Fibroblast of skin of right quadriceps (primary cell): ENCODE measurements at regions not wholly inside any gene's neighbourhood (a gene's known extent, or its start where the extent isn't known, plus 50 kb on each side); places are given as distances from the start of the nearest gene placed in this dataset.

Experiments
- DNase-seq: peaks from one replicate; pipeline ENCODE4 v3.0.0-alpha.2; 2013

DNA sequence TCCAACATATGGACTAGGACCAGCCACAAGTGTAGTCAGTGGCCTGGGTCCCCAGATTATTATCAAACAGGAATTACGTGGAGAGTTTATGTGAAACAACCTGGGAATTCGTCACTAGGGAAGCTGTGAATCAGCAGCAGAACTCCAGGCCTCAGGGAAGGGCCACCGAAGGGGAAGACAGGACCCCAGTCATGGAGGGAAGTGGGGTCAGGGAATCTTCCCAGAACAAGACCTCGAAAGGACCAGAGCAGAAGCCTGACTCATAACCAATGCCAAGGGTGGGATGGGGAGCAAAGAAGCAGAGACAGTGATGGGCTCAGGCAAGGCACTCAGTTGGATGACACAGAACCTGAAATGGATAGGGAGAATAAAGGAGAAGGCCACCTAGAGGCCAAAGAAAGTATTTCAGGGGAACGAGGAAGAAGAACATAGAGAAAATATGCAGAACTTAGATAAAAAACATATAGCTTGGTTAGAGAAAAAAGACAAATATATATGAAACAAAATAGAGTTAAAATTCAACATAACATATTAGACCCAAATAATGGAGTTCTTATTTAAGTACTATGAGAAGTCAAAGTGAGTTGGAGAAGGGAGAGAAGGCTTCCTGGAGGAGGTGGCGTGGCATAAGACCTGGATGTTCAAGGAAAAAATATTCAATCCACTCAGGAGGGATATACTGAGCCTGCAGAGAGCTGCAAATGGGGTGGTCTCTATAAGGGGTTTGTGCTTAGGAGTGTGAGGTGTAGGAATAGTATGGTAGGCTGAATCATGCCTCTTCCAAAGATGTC is 66.7 kb upstream of the CAST start:
- no peak for DNase-seq

DNA sequence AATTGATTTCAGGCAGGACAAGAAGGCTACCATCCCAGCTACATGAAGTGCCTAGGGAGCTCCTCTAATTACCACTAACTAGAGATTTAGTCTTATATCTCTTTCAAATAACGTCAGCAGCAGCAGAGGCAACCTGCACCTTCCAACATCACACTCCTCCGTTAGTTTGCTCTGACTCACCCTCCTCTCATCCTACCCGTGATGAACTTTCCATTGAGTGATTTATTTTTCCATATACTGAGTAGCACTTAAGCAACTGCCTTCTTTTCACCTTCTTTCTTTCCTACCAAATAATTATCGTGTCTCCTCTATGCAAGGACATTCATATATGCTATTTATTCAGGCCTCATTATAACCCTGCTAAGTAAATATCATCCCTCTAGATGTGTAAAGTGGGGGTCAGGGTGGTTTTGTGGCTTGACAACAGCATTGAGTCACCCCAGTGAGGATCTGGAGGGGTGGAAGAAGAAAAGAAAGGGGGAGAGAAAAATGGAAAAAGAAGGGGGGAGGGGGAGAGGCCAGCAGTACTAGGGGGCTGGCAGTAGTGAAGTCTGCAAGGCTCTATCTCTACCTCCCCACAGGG is 64.6 kb upstream of the CAST start:
- DNase-seq = peak; percentile 63

DNA sequence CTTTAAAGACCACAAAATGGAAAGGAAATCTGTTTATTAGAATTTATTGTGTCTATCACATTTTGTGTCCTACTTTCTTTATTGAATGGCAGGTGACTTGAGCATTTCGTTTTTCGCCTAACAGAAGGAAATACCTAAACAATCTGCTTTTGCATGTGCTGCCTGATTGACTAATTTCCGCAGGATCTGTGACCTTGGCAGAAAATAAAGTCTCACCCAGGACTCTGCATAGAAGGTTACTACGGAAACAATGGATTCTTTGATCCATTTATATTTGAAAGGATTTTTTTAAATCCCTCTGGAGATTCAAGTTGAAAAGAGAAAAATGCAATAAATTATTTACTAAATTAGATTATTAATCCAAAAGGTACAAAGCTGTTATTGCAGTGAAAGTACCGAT is 61.0 kb upstream of the CAST start:
- DNase-seq = no peak

DNA sequence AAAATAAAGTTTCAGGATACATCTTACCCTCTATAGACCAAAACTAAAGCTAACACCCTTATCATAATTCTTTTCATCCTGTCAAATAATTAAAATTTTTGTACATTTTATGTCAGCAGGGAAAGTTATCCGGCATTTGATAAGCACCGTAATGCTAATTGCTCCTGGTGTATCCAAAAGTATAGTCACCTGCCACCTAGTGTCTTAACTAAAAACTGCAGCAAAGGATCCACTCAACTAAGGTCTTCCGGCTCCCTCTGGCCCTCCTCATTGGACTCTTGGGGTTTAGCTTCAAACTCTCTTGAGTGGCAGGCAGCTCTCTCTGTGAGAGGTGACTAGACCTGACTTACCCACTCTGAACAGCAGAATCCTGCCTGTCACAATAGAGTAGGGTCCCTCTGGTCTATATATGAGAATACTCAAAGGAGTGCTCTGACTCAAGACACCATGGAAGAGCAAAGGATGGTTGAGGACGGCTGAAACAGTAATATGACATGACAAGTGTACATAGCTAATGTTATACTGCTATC is 60.4 kb upstream of the CAST start:
- DNase-seq = peak; percentile 71

DNA sequence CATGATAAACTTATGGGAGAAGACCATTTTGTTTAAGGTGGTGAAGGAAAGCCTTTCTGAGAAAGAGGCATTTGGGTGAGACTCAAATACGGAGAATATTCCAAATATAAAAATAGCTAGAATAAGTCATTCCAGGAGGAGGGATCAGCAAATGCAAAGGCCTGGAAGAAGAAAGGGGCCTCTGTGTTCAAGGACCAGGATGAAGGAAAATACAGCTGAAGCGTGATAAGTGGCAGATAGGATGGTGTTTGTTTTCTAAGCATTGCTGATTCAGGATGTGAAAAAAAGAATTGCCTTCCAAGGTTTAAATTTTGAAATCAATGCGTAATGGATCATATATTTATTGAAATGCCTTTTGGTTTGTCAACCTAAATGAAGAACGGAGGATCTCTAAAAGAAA is 59.4 kb upstream of the CAST start:
- DNase-seq = no peak

DNA sequence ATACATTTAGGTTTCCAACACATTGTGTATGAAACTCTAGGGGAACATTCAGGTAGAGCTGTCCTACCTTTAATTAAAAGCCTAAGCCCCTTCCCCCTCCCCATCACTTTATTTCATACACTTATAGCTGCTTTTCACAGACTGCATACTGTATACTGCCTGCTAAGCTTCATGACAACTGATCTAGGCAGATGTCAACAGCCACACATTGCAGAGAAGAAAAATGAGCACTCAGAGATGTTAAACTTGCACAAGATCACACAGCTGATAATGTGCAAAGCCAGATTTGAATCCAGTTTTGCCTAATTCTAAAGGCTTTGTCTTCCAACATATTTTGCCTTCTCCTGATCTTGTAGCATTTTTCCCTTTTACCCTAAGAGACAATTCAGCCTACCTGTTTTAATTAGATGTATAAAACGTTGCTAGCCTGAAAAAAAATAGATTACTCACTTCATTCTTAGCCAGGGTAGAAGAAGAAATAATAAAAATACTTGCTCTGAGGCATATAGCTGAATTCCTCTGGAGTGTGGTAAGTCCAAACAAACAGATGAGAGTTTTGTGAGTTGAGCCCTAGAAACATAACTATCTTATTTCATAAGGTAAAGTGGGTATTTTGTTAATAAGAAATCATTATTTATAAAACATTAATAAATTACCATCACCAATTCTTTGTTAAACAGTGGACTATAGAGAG is 56.9 kb upstream of the CAST start:
- DNase-seq = no peak

DNA sequence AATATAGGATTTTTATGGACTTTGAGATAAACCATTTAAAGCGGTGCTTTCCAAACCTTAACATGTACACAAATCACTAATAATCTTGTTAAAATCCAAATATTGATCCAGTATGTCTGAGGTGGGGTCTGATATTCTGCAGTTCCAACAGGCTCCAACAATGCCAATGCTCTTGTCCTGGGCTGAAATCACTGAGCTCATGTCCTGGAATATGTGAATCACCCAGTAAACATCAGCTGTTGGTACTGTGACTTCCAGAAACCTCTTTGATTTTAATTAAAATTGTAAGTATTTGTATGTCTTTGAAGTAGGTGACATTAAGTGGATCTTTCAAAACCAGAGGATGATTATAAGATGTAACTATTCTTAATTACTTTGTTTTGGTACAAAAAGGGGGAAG is 52.8 kb upstream of the CAST start:
- no peak for DNase-seq

DNA sequence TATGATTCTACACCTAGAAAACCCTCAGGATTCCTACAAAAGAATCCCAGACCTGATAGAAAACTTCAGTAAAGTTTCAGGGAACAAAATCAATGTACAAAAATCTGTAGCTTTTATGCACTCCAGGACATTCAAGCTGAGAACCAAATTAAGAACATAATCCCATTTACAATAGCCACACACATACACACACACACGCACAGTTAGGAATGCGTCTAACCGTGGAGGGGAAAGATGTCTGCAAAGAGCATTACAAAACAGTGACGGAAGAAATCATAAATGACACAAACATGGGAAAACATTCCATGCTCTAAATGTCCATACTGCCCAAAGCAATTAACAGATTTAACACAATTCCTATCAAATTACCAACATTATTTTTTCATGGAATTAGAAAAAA is 51.4 kb upstream of the CAST start:
- DNase-seq = peak; percentile 44

DNA sequence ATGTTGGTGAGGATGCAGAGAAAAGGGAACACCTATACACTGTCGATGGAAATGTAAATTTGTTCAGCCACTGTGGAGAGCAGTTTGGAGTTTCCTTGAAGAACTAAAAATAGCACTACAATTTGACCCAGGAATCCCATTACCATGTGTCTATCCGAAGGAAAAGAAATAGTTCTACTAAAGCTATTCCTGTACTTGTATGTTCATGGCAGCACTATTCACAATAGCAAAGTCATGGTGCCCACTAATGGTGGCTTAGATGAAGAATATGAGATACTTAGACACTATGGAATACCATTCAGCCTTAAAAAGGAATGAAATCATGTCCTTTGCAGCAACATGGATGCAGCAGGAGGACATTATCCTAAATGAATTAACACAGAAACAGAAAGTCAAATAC is 50.2 kb upstream of the CAST start:
- DNase-seq = no peak
